GM12801 (cell line): ENCODE measurements at regions not wholly inside any gene's neighbourhood (a gene's known extent, or its start where the extent isn't known, plus 50 kb on each side); places are given as distances from the start of the nearest gene placed in this dataset.

Experiments used
- CTCF ChIP-seq: IDR thresholded peaks from one replicate; pipeline ENCODE4 v1.5.1; 2011; ENCODE audit warnings: control low read depth; ENCODE audit not compliant: insufficient read length; ENCODE audit errors: extremely low read depth

GRCh38 chr13:39913339-39913738, 257.9 kb downstream of the COG6 start:
- no peak for TF ChIP-seq CTCF

GRCh38 chr13:39913928-39914327, 258.5 kb downstream of the COG6 start:
- no peak for TF ChIP-seq CTCF

DNA sequence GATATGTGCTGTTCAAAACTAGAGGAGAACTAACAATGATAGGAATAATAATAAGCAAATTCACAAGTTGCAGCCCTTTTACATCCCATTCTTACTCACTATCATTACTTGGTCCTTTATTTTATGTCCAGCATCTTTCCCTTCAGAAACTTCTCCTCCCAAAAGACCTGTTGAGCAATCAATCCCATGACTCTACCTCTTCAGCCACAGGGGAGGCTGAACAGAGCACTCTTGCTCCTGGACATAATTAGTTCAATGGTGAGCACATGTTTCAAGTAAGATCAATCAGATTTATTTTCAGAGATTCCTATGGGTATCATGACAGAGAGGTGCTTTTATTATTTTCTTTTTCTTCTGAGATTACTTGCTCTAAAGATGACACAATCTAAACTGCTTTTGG, 260.0 kb downstream of the COG6 start:
- no peak for TF ChIP-seq CTCF

- no peak for TF ChIP-seq CTCF
Observed at GRCh38 chr13:39916330-39916729, 260.9 kb downstream of the COG6 start.

DNA sequence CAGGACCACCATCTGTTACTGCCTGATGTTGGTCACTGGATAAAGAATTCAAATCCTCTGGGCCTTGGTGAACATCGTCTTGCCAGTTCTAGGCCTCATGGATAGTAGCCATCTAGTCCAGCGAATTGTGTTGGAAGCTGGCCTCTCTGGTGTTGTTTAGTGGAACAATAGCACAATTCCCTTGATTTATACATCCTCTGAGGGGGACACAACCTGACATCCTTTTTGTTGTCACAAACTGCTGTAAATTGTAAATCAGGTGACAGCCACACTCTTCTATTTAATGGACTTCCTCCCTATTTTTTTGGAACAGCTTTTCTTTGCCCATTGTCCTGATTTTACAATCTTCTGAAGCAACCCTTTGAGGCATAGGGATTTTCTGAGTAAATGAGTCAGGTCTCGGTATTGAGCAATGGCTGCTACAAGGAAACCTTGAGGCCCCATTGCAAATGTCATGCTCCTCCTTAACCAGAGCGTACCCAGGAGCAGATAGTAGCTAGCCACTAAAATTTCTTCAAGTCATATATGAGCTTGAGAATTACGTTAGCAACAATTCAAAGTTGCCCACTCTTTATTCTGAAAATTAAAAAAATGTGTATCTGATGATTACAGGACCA, 263.3 kb downstream of the COG6 start:
- no peak for TF ChIP-seq CTCF

GRCh38 chr13:39920613-39921012, 265.2 kb downstream of the COG6 start:
- TF ChIP-seq CTCF = no peak

- no peak for TF ChIP-seq CTCF
Observed at GRCh38 chr13:39926345-39926744, 270.9 kb downstream of the COG6 start.
